ENCODE measurements at regions not wholly inside any gene's neighbourhood (a gene's known extent, or its start where the extent isn't known, plus 50 kb on each side); places are given as distances from the start of the nearest gene placed in this dataset.

DNA sequence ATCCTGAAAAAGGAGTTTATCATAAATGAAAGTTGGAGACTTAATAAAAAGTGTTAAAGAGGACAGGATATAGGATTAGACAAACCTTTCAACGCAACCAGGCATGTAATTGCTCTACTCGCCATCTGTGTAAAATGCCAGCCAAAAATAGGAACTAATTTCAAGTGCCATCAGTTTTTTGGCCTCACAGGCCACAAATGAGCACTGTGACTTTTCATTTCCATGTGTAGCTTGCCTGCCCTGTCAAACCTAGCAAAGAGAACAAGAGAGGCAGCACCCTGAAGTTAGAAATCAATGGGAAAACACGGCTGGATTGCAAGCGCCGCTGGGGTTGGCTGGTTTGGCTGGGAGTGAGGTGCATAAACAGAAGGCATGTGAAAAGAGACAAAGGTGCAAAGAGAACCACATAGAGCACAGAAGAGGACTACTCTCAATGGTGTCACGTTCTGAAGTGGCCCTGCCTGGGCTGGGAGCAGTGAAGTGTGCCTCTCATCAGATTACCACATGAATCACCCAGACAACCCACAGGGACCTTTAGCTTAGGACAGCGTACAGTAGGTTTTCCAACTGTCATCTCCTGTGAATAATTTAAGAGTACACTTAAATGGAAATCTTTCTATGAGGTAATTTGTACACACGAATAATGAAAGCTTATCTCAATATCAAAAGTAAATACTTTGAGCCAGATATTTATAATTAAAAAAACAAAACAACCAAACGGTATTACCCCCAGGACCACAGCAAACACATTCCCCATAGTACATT, 78.0 kb upstream of the NHSL1 start:
- no peak for DNase-seq (ENCODE audit: low read depth in 2 of 2)

DNA sequence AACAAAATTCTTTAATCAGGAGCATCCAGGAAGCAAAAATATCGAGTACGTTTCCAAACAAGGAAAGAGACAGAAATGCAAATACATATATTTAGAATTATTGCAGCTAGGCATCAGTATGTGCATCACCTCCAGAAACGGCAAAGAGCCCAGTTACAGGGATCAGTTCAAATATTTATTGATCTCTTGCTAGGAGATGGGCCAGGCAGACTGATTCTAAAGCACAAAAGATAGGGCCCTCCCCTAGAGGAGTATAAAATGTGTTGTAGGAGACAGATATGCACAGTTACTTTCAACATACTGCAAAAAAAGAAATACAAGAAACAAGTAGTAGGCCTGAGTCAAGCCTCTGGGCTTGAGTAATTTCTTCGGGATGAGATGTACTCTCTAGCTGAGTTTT, 80.7 kb upstream of the NHSL1 start:
- no peak for DNase-seq (ENCODE audit: low read depth in 2 of 2)

DNA sequence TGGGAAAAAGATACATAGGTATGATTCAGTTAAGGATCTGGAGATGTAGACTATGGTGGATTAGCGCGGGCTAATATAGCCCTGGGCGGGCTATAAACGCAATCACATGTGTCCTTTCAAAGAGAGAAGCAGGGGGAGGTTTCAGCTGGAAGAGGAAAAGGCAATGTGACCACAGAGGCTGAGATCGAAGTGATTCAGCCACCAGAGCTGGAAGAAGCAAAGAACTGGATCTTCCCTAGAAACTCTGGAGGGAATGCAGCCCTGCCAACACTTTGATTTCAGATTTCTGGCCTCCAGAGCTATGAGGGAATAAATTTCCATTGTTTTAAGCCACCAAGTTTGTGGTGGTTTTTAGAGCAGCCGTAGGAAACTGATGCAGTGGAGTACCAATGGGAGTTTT, 81.5 kb upstream of the NHSL1 start:
- DNase-seq (ENCODE audit: low read depth in 2 of 2), result no peak

DNA sequence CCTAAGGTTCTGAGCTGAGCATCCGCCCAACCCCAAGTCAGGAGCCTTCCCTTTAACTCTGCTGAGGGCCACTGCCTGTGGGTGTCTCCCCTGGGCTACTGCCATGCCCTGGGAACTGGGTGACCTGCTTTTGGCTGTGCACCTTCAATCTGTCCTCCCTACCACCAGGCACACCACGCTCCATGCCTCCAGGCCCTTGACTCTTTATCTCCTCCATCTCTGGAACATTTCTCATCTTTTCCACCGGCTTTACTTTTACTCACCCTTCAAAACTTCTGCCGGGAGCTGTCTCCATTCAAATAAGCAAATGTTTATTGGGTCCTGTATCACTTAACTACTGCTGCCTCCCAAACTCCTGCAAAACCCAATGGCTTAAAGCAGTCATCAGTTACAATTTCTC, 83.3 kb upstream of the NHSL1 start:
- no peak for DNase-seq (ENCODE audit: low read depth in 2 of 2)

DNA sequence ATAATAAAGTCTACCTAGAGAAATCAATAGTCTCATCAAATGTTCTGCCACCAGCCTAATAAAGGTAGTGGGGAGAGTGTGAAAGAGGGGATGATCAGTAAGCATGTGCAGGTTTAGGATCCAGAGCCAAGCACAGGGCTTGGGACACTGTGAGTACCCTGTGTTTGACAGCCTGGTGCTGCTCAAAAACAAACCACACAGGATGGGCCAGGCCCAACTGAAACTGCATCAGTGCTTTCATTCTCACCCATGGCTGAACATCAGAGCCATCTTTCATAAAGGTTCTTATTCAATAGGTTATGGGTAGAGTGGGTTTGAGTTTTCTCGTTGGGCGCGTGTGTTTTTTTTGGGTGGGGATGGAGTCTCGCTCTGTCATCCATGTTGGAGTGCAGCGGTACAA, 87.3 kb upstream of the NHSL1 start:
- no peak for DNase-seq (ENCODE audit: low read depth in 2 of 2)

DNA sequence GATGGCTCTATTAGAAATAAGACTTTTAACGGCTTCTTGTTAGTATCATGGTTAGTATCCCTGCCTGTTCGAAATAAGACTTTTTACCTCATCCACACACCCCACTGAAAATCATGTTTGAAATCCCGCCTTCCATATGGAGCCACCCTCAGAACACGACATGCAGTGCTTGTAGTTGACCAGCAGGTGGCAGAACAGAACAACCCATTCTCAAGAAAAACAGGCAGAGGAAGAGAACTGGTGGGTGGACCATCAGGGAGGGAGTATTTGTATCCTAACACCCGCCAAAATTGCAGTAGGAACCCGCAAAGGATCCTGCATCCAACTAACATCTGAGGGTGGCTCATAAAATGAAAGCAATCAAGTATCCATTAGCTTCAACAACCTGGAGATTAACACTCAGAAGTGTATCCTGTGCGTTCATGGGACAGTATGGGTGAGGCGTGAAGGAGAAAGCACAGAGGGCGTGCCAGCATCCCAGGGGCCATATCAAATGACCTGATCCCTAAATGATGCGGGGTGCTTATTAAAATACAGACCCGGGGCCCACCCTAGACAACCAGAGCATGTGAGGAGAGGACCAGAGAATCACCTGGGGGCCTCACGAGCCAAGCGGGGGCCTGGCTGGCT, 89.6 kb upstream of the NHSL1 start:
- peak; percentile 6 to 18 for DNase-seq (ENCODE audit: low read depth in 2 of 2)

DNA sequence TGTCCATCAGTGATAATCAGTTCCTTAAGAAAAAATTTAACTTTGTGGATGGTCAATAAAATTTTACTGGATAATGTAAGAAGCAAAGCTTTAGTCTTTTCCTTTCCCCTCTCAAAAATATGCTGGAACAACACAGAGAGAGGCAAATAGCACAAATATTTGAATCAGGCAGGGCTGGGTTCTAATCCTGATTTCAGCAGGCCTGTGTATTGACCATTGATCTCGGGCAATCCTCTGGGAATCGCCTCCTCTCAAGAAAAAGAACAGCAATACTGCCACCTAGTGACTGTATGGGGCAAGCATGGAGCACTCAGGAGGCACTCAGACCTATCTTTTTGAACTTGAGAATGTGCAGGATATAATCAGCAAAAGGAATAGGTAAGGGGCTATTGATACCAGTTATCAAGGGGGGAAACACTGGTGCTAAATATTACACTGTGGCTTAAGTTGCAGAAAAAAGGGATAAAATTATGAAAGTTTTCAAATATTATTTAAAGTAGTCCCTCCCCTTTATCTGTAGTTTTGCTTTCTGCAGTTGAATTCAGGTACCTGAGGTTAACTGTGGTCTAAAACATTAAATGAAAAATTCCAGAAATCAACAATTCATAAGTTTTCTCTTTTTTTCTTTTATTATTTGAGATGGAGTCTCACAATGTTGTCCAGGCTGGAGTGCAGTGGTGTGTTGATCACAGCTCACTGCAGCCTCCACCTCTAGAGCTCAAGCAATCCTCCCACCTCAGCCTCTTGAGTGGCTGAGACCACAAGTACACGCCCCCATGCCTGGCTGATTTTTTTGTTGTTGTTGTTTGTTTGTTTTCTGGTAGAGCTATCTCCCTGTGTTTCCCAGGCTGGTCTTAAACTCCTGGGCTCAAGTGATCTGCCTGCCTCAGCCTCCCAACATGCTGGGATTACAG, 91.8 kb upstream of the NHSL1 start:
- DNase-seq (ENCODE audit: low read depth in 2 of 2), result no peak

DNA sequence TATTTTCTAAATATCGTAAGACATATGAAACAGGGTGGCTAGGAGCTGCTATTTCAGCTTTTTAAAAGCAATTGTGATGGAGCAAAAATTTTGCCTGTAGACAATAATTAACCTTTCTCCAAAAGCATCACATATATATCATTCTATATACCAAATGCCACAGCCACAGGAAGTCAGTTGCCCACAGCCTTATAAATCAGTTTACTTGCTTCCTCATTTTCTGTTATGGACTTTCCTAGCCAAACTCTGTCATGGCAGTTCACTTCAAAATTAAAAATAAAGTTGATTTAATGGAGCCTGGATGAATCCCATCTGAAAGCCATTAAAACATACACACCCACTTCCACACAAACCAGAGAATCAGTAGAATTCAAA, 93.4 kb upstream of the NHSL1 start:
- DNase-seq (ENCODE audit: low read depth in 2 of 2), result no peak

DNA sequence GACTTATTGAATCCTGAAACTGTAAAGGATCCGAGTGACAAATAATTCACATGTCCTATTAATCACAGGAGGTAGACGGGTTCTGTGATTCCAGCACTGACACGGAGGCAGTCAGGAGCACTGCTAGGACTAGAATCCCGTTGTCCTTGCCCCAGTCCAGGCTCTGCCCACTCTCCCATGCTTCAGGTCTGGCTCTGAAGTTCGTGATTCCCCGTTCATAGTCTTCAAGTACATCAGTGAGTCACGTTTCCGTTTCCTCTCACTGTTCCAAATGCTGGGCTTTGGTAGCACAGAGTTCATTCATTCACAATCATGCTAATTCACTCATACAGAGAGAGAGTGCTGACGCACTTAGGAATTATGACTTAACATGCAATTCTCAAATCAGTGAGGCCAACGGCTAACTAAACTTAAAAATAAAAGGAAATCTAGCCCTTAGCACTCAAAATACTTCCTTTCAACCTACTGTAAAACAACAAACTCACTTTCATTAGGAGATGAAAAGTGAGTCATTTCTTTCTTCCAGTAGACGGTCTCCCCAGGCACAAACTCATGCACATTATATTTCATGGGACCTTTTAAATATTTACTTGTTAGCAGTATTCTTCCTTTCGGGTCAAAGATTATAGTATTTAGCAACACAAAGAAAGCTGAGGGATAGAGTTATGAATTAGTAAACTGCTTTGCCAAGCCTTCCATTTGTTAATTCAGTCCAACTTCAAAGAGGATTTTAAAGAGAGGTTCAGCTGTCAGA, 94.0 kb upstream of the NHSL1 start:
- peak in 1 of 2 donors; percentile 18 for DNase-seq (ENCODE audit: low read depth in 2 of 2)

DNA sequence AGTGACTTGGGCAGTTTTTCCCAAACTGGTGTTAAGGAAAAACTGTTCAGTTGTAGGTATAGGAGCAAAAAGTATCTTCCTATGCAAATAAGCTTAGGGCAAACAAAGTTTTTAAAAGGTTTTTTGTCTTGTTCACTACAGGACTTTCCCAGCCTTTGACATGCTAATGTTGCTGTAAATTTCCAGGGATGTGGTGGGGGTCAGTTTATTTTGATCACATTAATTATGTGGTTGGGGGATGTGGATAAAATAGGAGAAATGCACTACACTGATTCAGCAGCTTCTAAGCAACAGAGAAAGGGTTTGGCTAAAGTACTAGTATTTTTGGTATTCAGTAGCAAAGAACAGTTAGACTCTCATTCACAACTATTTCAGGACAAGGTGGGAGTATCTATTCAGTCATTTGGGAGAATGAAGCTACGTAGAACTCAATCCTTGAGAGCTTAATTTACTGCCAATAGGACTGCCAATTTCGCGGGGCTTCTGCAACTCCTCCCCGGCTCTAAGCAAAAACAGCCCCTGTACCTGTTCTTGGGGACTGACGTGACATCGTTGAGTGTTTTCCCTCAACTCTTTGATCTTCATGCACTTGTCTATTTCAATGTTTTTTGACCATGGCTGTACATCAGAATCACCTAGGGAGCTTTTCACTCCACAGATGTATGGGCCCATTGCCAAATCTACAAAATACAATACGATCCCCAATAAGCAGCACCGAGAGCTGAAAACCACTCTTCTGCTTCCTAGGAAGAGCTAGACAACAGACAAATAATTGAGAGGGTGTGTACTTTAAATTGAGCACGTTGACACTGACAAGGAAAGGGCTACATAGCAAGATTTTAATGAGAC, 94.8 kb upstream of the NHSL1 start:
- no peak for DNase-seq (ENCODE audit: low read depth in 2 of 2)

DNA sequence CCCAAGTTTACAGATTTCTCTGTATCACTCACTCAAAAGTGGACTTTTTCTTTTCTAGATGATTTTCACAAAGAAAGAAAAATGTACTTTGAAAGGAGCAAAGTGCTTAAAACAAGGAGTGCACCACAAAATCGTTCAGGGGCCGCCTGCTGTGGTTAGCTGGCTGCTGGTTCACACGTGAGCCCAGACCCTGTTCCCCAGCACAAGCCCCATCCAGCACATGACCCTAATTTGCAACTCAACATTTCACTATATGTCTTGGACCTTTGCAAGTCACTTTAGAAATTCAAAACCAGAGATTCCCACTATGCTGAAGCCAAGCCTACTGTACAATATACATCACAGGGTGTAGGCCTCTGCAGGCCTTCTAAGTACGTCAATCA, 95.5 kb upstream of the NHSL1 start:
- DNase-seq (ENCODE audit: low read depth in 2 of 2), result no peak

DNA sequence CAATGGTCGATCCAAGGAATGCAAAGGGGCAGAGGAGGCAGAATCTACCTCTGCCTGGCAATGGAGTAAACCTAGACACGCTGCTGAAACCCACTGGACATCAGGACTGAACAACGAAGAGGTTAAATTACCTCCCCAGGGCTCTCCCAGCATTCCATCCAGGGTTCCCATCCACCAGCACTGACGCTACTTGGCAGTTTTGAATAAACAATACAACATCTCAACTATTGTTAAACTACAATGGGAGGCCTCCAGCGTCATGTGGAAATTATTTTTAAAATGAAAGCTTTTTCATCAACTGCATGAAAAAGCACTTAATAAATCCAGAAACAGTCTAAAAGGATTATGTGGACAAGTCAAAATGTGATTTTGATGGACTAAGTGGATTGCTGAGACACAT, 96.8 kb upstream of the NHSL1 start:
- DNase-seq (ENCODE audit: low read depth in 2 of 2), result no peak

DNA sequence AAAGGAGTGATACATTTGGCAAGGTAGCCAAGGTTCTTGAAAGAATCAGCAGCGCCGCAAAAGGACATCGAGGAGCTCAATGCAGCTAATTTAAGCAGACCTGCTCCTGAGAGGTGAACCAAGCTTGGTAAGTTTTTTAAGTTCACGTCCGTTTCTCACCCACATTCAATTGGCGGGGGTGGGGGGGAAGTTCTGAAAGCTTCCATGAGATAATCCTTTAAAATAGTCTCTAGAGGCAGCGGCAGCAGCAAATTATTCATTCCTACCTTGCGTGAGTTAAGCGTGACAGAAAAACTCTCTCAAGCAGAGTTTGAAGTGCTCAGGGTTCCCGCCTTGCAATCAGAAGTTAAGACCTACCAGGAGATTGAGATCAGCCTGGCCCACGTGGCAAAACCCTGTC, 97.3 kb upstream of the NHSL1 start:
- DNase-seq (ENCODE audit: low read depth in 2 of 2), result no peak

DNA sequence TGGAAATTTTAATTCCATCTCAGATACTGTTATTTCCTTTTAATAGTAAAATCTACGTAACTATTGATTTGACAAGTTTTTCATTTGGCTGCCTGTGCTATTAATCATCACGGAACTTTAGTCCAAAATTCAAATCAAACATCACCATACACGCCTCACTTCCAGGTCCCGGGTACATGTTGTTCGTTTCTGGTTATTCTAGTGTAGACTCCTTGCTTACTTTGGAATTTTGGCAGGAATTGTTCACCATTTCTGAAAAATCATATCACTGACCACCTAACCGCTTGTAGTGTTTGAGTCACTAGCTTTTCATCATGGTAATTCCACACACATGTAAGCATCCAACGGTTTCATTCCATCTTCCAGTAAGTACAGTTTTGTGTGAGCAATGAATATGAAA, 98.0 kb upstream of the NHSL1 start:
- no peak for DNase-seq (ENCODE audit: low read depth in 2 of 2)

DNA sequence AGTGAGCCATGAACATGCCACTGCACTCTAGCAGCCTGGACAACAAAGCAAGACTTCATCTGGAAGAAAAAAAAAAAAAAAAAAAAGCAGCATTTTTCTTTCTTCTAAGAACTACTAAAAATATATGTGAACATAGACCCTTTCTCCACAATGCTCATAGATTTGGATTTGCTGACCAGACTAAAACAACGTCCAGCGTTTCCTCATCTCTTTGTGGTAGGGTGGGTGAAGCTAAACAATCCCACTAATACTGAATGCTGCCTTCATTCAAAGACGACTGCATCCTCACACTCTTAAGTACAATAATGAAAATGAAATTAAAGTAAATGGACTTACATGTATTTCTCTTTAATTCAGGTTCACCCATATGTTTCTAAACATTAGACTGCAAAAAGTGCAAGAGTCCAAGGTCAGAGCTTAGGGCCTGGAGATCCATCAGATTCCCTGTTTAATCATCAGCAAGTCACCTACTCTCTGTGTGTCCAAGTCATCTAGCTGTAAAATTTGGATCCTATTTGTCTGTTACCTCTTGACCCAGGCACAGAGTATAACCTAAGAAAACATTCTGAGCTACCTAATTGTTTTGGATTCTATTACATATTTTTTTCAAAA, 99.4 kb upstream of the NHSL1 start:
- DNase-seq (ENCODE audit: low read depth in 2 of 2), result no peak

DNA sequence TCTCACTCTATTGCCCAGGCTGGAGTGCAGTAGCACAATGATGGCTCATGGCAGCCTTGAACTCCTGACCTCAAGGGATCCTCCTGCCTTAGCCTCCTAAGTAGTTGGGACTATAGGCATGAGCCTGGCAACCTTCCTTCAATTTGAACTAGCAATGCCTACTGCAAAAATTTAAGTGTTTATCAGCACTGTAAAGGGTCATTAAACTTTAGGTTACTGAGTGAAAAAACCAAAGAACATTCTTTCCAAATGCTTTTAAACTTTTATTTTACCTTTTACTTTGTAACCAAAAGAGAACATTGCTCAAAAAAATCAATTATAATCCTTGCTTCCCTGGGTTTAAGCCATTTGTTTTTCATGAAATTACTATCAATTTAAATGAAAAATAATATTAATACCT, 101.0 kb upstream of the NHSL1 start:
- DNase-seq (ENCODE audit: low read depth in 2 of 2), result no peak

DNA sequence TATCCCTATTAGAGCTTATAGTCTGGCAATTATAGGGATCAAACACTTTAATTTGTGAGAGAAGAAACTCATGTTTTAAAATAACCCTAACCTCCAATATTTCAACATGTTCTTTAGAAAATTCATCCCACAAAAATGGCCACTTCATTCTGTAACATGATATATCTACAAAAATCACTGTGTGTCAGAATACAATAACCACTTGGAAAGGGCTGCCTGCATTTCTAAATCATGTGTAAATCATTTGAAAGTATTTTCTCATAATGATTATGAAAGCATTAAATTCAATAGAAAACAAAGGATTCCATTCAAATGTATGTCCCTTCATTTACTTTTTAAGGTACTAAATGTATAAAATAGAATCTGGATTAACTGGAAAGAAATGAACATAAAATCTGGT, 101.4 kb upstream of the NHSL1 start:
- DNase-seq (ENCODE audit: low read depth in 2 of 2), result no peak

DNA sequence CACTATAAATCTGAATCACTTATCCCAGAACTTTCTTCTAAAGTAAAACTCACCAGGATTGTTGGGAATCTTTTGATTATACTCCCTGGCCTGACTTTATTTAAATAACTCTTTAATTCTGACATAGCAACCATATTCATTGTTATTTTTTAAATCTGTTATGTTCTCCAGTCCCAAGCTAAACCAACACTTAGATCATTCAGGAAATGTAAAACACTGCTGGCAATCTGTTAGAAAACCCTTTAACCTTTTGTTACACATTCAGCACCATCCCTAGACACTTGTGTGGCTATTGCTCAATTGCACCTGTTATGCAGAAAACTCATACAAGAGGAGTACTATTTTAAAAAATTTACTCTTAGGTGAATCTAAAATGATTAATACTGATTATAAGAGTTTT, 101.8 kb upstream of the NHSL1 start:
- no peak for DNase-seq (ENCODE audit: low read depth in 2 of 2)

DNA sequence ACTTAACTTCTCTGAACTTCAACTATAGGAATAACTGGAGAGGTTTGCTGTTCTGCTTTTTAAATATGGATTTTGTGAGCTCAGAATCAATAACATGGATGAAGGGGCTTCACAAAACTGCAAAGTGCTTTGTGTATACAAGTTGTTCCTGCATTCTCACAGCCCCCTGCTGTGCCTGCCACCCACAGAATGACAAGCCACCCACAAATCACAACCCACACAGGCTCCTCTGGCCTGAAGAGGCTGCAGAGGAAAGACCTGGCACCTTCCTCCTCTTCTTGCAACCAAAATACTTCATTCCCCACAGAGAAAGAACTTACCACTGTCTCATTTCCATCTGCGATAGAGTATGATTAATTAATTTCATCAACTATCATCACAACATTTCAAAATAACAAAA, 106.7 kb upstream of the NHSL1 start:
- DNase-seq (ENCODE audit: low read depth in 2 of 2), result no peak

Measured in stimulated activated CD8-positive, alpha-beta memory T cell treated with anti-CD3 and anti-CD28 coated beads, Interleukin-7, amount 100 ng/mL, for 4 hours (primary cell).